Neural progenitor cell (in vitro differentiated cells): ENCODE measurements at regions not wholly inside any gene's neighbourhood (a gene's known extent, or its start where the extent isn't known, plus 50 kb on each side); places are given as distances from the start of the nearest gene placed in this dataset.

Experiments used
- CTCF ChIP-seq: fragments of 200-600 bp; sonication (generic); IDR thresholded peaks from 2 replicates; pipeline ENCODE4 v1.5.1; 2017; ENCODE audit warnings: antibody characterized with exemption, mild to moderate bottlenecking
- EZH2 ChIP-seq: fragments of 200-600 bp; sonication (generic); IDR thresholded peaks from 2 replicates; pipeline ENCODE4 v1.6.1; 2017; ENCODE audit warnings: antibody characterized with exemption, mild to moderate bottlenecking, moderate library complexity

- no peak for TF ChIP-seq CTCF
- TF ChIP-seq EZH2 = no peak
Measured at GRCh38 chr4:180541678-180542077, 1701.5 kb upstream of the TENM3 start.
